Fibroblast of lung (primary cell): ENCODE measurements at regions not wholly inside any gene's neighbourhood (a gene's known extent, or its start where the extent isn't known, plus 50 kb on each side); places are given as distances from the start of the nearest gene placed in this dataset.

Experiments
- CTCF ChIP-seq, 2 donors: IDR thresholded peaks in 1 of 2; conservative IDR thresholded peaks in 1 of 2; 1 replicate in 1 of 2; 2 replicates in 1 of 2; pipeline ENCODE4 v1.5.1; 2011 to 2012; ENCODE audit warnings: low read length in 2 of 2, control low read depth in 1 of 2, inconsistent platforms in 1 of 2, low read depth in 1 of 2, mild to moderate bottlenecking in 1 of 2
- EZH2 ChIP-seq: IDR thresholded peaks from 2 replicates; pipeline ENCODE4 v1.5.1; 2012; ENCODE audit warnings: low read length, control low read depth, mild to moderate bottlenecking; ENCODE audit errors: missing control alignments

- TF ChIP-seq CTCF (conservative IDR thresholded peaks at IDR 0.05 in 1 of 2, IDR thresholded peaks at IDR 0.05 in 1 of 2; ENCODE audit: low read depth in 1 of 2, low read length in 2 of 2) (no peak), EZH2 (no peak)
Observed at GRCh38 chr2:176969642-176970359, 242.8 kb upstream of the HNRNPA3 start.
